Duodenal mucosa (tissue), 2 donors: ENCODE measurements at regions not wholly inside any gene's neighbourhood (a gene's known extent, or its start where the extent isn't known, plus 50 kb on each side); places are given as distances from the start of the nearest gene placed in this dataset.

Experiments used
- H3K27ac ChIP-seq: one replicate; pipeline ENCODE4 v1.7.0; 2013; ENCODE audit warnings: low read depth, low read length
- H3K27me3 ChIP-seq, 2 donors: one replicate each; pipeline ENCODE4 v1.7.0; 2013; ENCODE audit warnings: low read length in 2 of 2, control low read depth in 1 of 2; ENCODE audit not compliant: insufficient read depth in 2 of 2, control insufficient read depth in 1 of 2
- H3K36me3 ChIP-seq, 2 donors: one replicate each; pipeline ENCODE4 v1.7.0; 2013; ENCODE audit warnings: low read length in 2 of 2, control low read depth in 1 of 2; ENCODE audit not compliant: insufficient read depth in 2 of 2, control insufficient read depth in 1 of 2
- H3K4me1 ChIP-seq, 2 donors: one replicate each; pipeline ENCODE4 v1.7.0; 2013; ENCODE audit warnings: low read length in 2 of 2, control low read depth in 1 of 2; ENCODE audit not compliant: insufficient read depth in 2 of 2, control insufficient read depth in 1 of 2
- H3K4me3 ChIP-seq, 2 donors: one replicate each; pipeline ENCODE4 v1.7.0; 2013; ENCODE audit warnings: low read length in 2 of 2, low read depth in 1 of 2
- H3K9ac ChIP-seq, 2 donors: one replicate each; pipeline ENCODE4 v1.7.0; 2013; ENCODE audit warnings: low read length in 2 of 2, low read depth in 1 of 2
- H3K9me3 ChIP-seq, 2 donors: one replicate each; pipeline ENCODE4 v1.7.0; 2013; ENCODE audit warnings: low read length in 2 of 2, control low read depth in 1 of 2; ENCODE audit not compliant: control insufficient read depth in 1 of 2

DNA sequence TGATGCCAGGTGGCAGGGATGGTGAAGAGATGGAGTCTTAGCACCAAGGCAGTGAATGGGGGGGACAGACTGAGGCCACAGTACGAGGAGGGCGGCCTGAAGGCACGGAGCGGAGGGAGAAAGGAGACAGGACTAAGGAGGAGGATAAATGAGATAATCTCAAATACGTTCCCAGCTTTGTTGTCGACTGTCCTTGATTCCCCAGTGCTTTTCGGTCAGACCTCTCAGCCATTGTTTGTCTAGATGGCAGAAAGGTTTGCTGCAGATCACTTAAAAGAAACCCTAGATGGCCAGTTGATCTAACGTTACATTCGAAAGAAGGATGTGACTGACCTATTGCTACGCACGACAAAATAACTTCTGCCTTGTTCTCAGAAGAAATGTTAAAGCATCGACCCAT, 479.0 kb downstream of the GATA3 start:
- H3K4me1 ChIP-seq: no peaks in the 10 kb centered on the region
- no peaks in the 10 kb centered on the region for H3K27me3 ChIP-seq
- no peak overlapping the region for H3K27ac ChIP-seq
- no peak overlapping the region for H3K9ac ChIP-seq
- no peaks in the 10 kb centered on the region for H3K36me3 ChIP-seq
- no peak overlapping the region for H3K4me3 ChIP-seq
- H3K9me3 ChIP-seq: no peaks in the 10 kb centered on the region

DNA sequence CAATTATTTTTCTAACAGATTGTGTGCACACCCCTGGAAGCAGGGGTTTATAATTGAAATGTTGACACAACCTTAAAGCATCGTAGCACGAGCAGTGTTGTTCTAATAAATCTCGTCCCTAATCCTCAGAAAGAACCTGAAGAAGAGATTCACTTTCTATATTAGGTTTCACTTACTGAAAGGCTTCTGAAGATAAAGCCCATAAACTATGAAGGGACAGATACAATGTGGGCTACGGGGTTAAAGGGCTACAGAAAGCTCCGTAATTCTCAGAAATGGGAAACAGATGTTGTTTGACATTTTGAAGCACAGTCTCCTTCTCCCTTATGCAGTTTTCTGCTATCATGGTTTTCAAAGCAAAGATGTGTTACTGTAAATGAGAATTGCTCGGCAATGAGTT, 479.6 kb downstream of the GATA3 start:
- Histone ChIP-seq H3K36me3 (no peaks in the 10 kb centered on the region), H3K4me3 (no peak overlapping the region), H3K4me1 (no peaks in the 10 kb centered on the region), H3K9ac (no peak overlapping the region), H3K9me3 (no peaks in the 10 kb centered on the region), H3K27me3 (no peaks in the 10 kb centered on the region), H3K27ac (no peak overlapping the region)

DNA sequence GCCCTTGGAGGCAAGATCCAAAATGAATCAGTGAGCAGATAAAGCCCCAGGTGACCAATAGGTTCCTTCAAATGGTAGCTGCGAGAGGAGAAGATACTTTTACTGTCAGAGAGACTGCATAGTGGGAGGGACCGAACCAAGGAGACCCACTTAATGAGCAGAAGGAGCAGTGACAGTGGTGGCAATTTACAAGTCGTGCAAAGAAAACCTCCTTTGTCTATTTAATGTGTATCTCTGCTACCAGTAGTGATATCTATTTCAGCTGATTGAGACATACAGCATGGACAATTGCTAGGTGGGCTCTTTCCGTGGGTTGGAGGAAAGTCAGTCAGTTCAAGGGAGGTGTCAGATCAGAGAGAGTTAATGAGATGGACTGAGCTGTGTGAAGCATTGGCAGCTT, 480.4 kb downstream of the GATA3 start:
- H3K27me3 ChIP-seq: no peaks in the 10 kb centered on the region
- H3K4me1 ChIP-seq: no peaks in the 10 kb centered on the region
- no peaks in the 10 kb centered on the region for H3K9me3 ChIP-seq
- H3K4me3 ChIP-seq: no peak overlapping the region
- no peak overlapping the region for H3K9ac ChIP-seq
- H3K36me3 ChIP-seq: no peaks in the 10 kb centered on the region
- no peak overlapping the region for H3K27ac ChIP-seq

- Histone ChIP-seq H3K9ac (no peak overlapping the region), H3K4me3 (no peak overlapping the region), H3K9me3 (no peaks in the 10 kb centered on the region), H3K36me3 (no peaks in the 10 kb centered on the region), H3K27me3 (no peaks in the 10 kb centered on the region), H3K27ac (no peak overlapping the region), H3K4me1 (no peaks in the 10 kb centered on the region)
Measured at GRCh38 chr10:8539056-8539455, 484.6 kb downstream of the GATA3 start.

- no peak overlapping the region for H3K9ac ChIP-seq
- no peaks in the 10 kb centered on the region for H3K4me1 ChIP-seq
- no peaks in the 10 kb centered on the region for H3K36me3 ChIP-seq
- no peaks in the 10 kb centered on the region for H3K9me3 ChIP-seq
- no peak overlapping the region for H3K27ac ChIP-seq
- H3K4me3 ChIP-seq: no peak overlapping the region
- H3K27me3 ChIP-seq: no peaks in the 10 kb centered on the region
Measured at GRCh38 chr10:8543361-8544056, 489.0 kb downstream of the GATA3 start.

DNA sequence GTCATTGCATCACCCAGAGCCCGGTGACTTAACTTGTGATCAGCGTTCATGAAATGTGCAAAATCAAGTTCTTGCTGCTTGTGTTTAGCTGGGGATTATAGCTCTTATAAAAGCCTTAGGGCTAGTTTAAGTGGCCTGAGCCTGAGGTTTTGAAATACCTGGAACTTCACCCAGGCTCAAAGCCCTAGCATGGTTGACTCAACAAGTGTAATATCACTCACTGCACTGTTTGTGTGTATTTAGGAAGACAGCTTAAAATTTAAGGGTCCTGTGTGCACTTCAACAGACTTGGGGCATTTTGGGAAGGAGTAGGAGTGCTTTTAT, 489.5 kb downstream of the GATA3 start:
- no peaks in the 10 kb centered on the region for H3K4me1 ChIP-seq
- H3K9ac ChIP-seq: no peak overlapping the region
- H3K4me3 ChIP-seq: no peak overlapping the region
- H3K27ac ChIP-seq: no peak overlapping the region
- H3K27me3 ChIP-seq: no peaks in the 10 kb centered on the region
- no peaks in the 10 kb centered on the region for H3K36me3 ChIP-seq
- no peaks in the 10 kb centered on the region for H3K9me3 ChIP-seq

DNA sequence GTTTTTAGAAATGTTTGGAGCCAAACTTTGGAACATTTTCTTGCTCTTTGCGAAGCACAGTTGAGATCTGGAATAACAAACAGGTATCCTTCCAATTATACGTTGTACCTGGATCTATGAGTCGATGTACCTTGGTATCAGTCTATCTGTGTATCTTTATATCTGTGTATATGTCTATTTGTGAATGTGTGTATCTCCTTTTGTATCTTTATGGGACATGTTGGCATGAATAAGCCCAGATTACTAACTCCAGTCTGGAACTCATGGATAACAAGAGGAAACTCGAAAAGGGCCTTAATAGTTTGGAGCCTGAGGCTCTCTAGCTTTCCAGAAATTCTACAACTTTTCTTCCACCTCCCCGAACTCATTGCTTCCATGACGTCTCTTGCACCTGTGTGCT, 490.0 kb downstream of the GATA3 start:
- no peaks in the 10 kb centered on the region for H3K4me1 ChIP-seq
- H3K9ac ChIP-seq: no peak overlapping the region
- no peaks in the 10 kb centered on the region for H3K36me3 ChIP-seq
- H3K27ac ChIP-seq: no peak overlapping the region
- H3K9me3 ChIP-seq: no peaks in the 10 kb centered on the region
- no peaks in the 10 kb centered on the region for H3K27me3 ChIP-seq
- H3K4me3 ChIP-seq: no peak overlapping the region

DNA sequence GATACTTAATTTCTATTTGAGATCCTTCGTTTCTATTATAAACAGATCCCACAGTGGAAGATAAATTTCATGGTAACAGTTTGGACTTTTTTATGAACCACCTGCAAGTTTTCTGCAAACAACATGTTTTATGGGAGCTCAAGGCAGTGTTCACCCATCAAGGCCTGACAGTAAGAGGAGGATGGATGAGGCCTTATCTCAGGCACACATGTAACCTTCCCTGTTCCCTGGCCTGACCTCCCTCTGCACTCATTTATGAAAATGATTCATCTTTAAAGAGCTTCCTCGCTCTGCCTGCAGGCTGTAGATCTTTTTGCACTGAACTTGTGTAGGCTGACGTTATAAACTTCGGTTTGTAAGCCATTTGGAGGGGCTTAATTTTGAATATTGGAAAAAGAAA, 500.1 kb downstream of the GATA3 start:
- Histone ChIP-seq H3K4me1 (no peaks in the 10 kb centered on the region), H3K4me3 (no peak overlapping the region), H3K9me3 (no peaks in the 10 kb centered on the region), H3K36me3 (no peaks in the 10 kb centered on the region), H3K9ac (no peak overlapping the region), H3K27me3 (no peaks in the 10 kb centered on the region), H3K27ac (no peak overlapping the region)

DNA sequence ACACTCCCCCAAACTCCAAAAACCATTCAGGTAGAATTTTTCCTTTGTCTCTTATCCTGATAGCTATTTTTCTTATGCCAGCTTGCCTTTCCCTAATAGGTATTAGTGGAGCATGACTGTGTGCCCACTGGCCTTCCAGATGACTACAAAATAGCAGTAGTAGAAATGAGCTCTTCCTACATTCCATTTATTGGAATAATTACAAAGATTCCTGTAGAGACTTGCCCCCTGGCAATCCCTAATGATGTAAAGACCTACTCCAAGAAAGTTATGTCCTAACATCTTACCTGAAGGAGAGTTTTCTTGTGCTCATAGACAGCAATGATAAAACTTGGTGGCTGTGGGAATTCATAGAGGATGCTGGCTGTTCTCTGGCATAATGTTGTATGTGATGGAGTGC, 501.8 kb downstream of the GATA3 start:
- Histone ChIP-seq H3K9ac (no peak overlapping the region), H3K4me3 (no peak overlapping the region), H3K27ac (no peak overlapping the region), H3K9me3 (no peaks in the 10 kb centered on the region), H3K27me3 (no peaks in the 10 kb centered on the region), H3K36me3 (no peaks in the 10 kb centered on the region), H3K4me1 (no peaks in the 10 kb centered on the region)

DNA sequence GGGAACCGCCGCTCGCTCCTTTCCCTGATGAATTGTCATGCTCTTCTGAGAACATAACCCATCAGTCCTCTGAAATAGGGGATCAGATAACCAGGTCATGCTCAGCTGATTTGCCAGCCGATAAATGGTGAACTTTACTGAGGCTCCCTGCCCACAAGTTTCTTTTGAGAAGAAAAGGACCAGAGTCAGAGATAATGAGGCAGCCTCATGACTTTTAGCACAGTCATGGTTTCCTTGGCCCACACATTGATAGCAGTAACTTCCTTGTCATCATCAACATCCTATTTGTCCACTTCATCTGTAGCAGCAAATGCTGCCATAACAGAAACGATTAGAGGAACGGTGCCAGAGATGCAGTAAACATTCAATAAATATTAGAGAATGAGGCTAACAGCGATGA, 509.0 kb downstream of the GATA3 start:
- Histone ChIP-seq H3K27ac (no peak overlapping the region), H3K4me1 (no peaks in the 10 kb centered on the region), H3K9ac (no peak overlapping the region), H3K9me3 (peaks cover 0 to 12% of the 10 kb centered on the region in 2 donors), H3K4me3 (no peak overlapping the region), H3K36me3 (no peaks in the 10 kb centered on the region), H3K27me3 (no peaks in the 10 kb centered on the region)

DNA sequence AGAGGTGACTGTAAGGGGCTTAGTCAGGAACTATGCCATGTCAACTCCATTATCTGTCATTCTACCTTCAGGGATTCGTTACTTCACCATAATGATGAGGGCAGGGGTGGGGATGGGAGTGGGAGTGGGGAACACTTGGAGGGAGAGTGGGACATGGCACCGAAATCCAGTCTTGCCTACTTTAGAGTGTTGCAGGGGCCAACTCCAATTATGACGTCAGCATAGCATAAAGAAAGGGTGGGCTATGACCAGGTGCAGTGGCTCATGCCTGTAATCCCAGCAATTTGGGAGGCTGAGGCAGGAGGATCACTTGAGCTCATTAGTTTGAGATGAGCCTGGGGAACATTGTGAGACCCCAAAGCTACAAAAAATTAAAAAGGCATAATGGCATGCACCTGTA, 512.2 kb downstream of the GATA3 start:
- Histone ChIP-seq H3K9me3 (peaks cover 0 to 12% of the 10 kb centered on the region in 2 donors), H3K27me3 (no peaks in the 10 kb centered on the region), H3K36me3 (no peaks in the 10 kb centered on the region), H3K27ac (no peak overlapping the region), H3K4me3 (no peak overlapping the region), H3K9ac (no peak overlapping the region), H3K4me1 (no peaks in the 10 kb centered on the region)
